ENCODE measurements at regions not wholly inside any gene's neighbourhood (a gene's known extent, or its start where the extent isn't known, plus 50 kb on each side); places are given as distances from the start of the nearest gene placed in this dataset.

DNA sequence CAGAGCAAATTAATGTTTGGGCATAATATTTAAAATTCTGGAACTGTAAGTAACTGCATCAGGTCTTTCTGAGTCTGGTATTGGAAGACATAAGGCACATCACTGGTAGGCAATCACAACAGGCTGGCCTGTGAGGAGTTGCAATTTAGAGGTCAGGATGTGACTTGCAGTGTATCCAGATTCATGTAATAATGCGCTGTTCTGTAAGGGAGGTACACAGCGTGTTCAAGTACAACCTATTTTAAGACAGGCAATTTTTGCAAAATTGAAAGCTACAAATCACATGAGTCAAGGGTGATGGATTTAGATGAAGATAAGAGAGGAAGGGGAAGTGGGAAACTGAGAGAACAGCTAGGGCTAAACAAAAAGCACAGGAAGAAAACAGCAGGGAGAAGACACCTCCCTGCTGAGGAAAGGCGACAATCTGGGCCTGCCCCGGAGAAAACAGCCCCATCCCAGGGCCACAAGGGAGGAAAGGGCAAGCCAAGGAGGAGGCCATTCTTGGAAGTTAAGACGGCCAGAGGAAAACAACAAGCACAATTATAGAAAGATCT lies 138.1 kb downstream of the LACC1 start (continued):
- TF ChIP-seq, protein P1, sequence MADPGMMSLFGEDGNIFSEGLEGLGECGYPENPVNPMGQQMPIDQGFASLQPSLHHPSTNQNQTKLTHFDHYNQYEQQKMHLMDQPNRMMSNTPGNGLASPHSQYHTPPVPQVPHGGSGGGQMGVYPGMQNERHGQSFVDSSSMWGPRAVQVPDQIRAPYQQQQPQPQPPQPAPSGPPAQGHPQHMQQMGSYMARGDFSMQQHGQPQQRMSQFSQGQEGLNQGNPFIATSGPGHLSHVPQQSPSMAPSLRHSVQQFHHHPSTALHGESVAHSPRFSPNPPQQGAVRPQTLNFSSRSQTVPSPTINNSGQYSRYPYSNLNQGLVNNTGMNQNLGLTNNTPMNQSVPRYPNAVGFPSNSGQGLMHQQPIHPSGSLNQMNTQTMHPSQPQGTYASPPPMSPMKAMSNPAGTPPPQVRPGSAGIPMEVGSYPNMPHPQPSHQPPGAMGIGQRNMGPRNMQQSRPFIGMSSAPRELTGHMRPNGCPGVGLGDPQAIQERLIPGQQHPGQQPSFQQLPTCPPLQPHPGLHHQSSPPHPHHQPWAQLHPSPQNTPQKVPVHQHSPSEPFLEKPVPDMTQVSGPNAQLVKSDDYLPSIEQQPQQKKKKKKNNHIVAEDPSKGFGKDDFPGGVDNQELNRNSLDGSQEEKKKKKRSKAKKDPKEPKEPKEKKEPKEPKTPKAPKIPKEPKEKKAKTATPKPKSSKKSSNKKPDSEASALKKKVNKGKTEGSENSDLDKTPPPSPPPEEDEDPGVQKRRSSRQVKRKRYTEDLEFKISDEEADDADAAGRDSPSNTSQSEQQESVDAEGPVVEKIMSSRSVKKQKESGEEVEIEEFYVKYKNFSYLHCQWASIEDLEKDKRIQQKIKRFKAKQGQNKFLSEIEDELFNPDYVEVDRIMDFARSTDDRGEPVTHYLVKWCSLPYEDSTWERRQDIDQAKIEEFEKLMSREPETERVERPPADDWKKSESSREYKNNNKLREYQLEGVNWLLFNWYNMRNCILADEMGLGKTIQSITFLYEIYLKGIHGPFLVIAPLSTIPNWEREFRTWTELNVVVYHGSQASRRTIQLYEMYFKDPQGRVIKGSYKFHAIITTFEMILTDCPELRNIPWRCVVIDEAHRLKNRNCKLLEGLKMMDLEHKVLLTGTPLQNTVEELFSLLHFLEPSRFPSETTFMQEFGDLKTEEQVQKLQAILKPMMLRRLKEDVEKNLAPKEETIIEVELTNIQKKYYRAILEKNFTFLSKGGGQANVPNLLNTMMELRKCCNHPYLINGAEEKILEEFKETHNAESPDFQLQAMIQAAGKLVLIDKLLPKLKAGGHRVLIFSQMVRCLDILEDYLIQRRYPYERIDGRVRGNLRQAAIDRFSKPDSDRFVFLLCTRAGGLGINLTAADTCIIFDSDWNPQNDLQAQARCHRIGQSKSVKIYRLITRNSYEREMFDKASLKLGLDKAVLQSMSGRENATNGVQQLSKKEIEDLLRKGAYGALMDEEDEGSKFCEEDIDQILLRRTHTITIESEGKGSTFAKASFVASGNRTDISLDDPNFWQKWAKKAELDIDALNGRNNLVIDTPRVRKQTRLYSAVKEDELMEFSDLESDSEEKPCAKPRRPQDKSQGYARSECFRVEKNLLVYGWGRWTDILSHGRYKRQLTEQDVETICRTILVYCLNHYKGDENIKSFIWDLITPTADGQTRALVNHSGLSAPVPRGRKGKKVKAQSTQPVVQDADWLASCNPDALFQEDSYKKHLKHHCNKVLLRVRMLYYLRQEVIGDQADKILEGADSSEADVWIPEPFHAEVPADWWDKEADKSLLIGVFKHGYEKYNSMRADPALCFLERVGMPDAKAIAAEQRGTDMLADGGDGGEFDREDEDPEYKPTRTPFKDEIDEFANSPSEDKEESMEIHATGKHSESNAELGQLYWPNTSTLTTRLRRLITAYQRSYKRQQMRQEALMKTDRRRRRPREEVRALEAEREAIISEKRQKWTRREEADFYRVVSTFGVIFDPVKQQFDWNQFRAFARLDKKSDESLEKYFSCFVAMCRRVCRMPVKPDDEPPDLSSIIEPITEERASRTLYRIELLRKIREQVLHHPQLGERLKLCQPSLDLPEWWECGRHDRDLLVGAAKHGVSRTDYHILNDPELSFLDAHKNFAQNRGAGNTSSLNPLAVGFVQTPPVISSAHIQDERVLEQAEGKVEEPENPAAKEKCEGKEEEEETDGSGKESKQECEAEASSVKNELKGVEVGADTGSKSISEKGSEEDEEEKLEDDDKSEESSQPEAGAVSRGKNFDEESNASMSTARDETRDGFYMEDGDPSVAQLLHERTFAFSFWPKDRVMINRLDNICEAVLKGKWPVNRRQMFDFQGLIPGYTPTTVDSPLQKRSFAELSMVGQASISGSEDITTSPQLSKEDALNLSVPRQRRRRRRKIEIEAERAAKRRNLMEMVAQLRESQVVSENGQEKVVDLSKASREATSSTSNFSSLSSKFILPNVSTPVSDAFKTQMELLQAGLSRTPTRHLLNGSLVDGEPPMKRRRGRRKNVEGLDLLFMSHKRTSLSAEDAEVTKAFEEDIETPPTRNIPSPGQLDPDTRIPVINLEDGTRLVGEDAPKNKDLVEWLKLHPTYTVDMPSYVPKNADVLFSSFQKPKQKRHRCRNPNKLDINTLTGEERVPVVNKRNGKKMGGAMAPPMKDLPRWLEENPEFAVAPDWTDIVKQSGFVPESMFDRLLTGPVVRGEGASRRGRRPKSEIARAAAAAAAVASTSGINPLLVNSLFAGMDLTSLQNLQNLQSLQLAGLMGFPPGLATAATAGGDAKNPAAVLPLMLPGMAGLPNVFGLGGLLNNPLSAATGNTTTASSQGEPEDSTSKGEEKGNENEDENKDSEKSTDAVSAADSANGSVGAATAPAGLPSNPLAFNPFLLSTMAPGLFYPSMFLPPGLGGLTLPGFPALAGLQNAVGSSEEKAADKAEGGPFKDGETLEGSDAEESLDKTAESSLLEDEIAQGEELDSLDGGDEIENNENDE (IDR thresholded peaks at IDR 0.05; ENCODE audit: insufficient replicate concordance, low read length) = no peak
- no peak for TF ChIP-seq SP1 (IDR thresholded peaks at IDR 0.05; ENCODE audit: low read depth, low read length)
- TF ChIP-seq, protein P2, sequence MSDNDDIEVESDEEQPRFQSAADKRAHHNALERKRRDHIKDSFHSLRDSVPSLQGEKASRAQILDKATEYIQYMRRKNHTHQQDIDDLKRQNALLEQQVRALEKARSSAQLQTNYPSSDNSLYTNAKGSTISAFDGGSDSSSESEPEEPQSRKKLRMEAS (IDR thresholded peaks at IDR 0.05) = no peak
- no peak for TF ChIP-seq SIRT6 (IDR thresholded peaks at IDR 0.05; ENCODE audit: low read length)
- TF ChIP-seq, protein P3, sequence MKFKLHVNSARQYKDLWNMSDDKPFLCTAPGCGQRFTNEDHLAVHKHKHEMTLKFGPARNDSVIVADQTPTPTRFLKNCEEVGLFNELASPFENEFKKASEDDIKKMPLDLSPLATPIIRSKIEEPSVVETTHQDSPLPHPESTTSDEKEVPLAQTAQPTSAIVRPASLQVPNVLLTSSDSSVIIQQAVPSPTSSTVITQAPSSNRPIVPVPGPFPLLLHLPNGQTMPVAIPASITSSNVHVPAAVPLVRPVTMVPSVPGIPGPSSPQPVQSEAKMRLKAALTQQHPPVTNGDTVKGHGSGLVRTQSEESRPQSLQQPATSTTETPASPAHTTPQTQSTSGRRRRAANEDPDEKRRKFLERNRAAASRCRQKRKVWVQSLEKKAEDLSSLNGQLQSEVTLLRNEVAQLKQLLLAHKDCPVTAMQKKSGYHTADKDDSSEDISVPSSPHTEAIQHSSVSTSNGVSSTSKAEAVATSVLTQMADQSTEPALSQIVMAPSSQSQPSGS (IDR thresholded peaks at IDR 0.05; ENCODE audit: low read length) = no peak
- no peak for TF ChIP-seq ZNF274 (IDR thresholded peaks at IDR 0.05; ENCODE audit: borderline replicate concordance, extremely low read depth, low read length)
- TF ChIP-seq TBP (IDR thresholded peaks at IDR 0.05; ENCODE audit: low read depth, low read length) = no peak
- TF ChIP-seq JUN (IDR thresholded peaks at IDR 0.05; ENCODE audit: low read depth, low read length) = no peak
- TF ChIP-seq SIX5 (IDR thresholded peaks at IDR 0.05; ENCODE audit: low read depth, low read length) = no peak
- TF ChIP-seq TAF7 (optimal IDR thresholded peaks at IDR 0.05; ENCODE audit: borderline replicate concordance, low read depth, low read length) = no peak
